ENCODE measurements at regions not wholly inside any gene's neighbourhood (a gene's known extent, or its start where the extent isn't known, plus 50 kb on each side); places are given as distances from the start of the nearest gene placed in this dataset.

GRCh38 chr3:115401851-115402501 lies 221.3 kb upstream of the GAP43 start:
- no peaks in the 10 kb centered on the region for H4K20me1 ChIP-seq (ENCODE audit: insufficient read depth, low read length)
- no peak for DNase-seq (ENCODE audit: low spot score)
- no peaks in the 10 kb centered on the region for H3K4me1 ChIP-seq (ENCODE audit: insufficient read depth, low read length)
- H3K27ac ChIP-seq (ENCODE audit: extremely low read length, insufficient read depth, low read length) = no peak overlapping the region
- ChIA-PET POLR2A (no interaction called here), CTCF (ENCODE audit: low intra/inter-chr PET ratio, low total read pairs) (no interaction called here)
- 0 out of 2 replicates have a peak, but pooled peaks have one; percentile 10 for TF ChIP-seq MNT (IDR thresholded peaks at IDR 0.05)
- TF ChIP-seq E2F5 (CRISPR knock-in tag; conservative IDR thresholded peaks at IDR 0.05) = no peak
- no peak overlapping the region for H3K9ac ChIP-seq (ENCODE audit: insufficient read depth, low read depth, low read length)
- H3K9me3 ChIP-seq (ENCODE audit: low read length) = no peaks in the 10 kb centered on the region
- in situ Hi-C loops (cut with HindIII; ENCODE audit: extremely low pct_ligation_motif_present, low pct_unique_long_range_greater_than_20kb) = no loop called here
- no peaks in the 10 kb centered on the region for H3K36me3 ChIP-seq (replicated peaks in 1 of 2; ENCODE audit: control insufficient read depth in 1 of 2, insufficient read depth in 2 of 2, low read length in 2 of 2)
- H3K4me3 ChIP-seq (replicated peaks in 1 of 3; ENCODE audit: insufficient read depth in 1 of 3, low read depth in 2 of 3, low read length in 3 of 3) = no peak overlapping the region
- BruUV-seq (replicated peaks) = no TSS peak
- 0% methylated on average over 1 of the region's 1 CpG for WGBS (ENCODE audit: low lambda C conversion rate)
- intact Hi-C loops (cut with micrococcal nuclease; ENCODE audit: unreplicated experiment) = no loop called here
- no peak for ATAC-seq
- no peaks in the 10 kb centered on the region; a peak in 1 of 5 replicates for H3K27me3 ChIP-seq (ENCODE audit: control insufficient read depth in 1 of 2, insufficient read depth in 2 of 2, low read length in 2 of 2)
- no peak overlapping the region for H2AFZ ChIP-seq (ENCODE audit: low read length)
- H3K4me2 ChIP-seq (ENCODE audit: low read depth, low read length) = no peak overlapping the region
- FAIRE-seq = no peak
- H3K79me2 ChIP-seq (ENCODE audit: insufficient read depth, low read length) = no peaks in the 10 kb centered on the region

GRCh38 chr3:115402651-115403050 lies 220.7 kb upstream of the GAP43 start:
- BruUV-seq (replicated peaks) = no TSS peak
- POLR2A ChIA-PET = no interaction called here
- Histone ChIP-seq H3K4me2 (ENCODE audit: low read depth, low read length) (no peak overlapping the region), H3K4me3 (replicated peaks in 1 of 3; ENCODE audit: insufficient read depth in 1 of 3, low read depth in 2 of 3, low read length in 3 of 3) (no peak overlapping the region), H3K9ac (ENCODE audit: insufficient read depth, low read depth, low read length) (no peak overlapping the region), H3K9me3 (ENCODE audit: low read length) (no peaks in the 10 kb centered on the region), H3K36me3 (replicated peaks in 1 of 2; ENCODE audit: control insufficient read depth in 1 of 2, insufficient read depth in 2 of 2, low read length in 2 of 2) (no peaks in the 10 kb centered on the region), H3K27me3 (ENCODE audit: control insufficient read depth in 1 of 2, insufficient read depth in 2 of 2, low read length in 2 of 2) (no peaks in the 10 kb centered on the region; a peak in 1 of 5 replicates), H4K20me1 (ENCODE audit: insufficient read depth, low read length) (no peaks in the 10 kb centered on the region), H3K27ac (ENCODE audit: extremely low read length, insufficient read depth, low read length) (no peak overlapping the region), H3K4me1 (ENCODE audit: insufficient read depth, low read length) (no peaks in the 10 kb centered on the region), H2AFZ (ENCODE audit: low read length) (no peak overlapping the region), H3K79me2 (ENCODE audit: insufficient read depth, low read length) (no peaks in the 10 kb centered on the region)
- intact Hi-C loops (cut with micrococcal nuclease; ENCODE audit: unreplicated experiment) = no loop called here
- ATAC-seq (no peak), DNase-seq (ENCODE audit: low spot score) (no peak), FAIRE-seq (no peak)
- in situ Hi-C loops (cut with HindIII; ENCODE audit: extremely low pct_ligation_motif_present, low pct_unique_long_range_greater_than_20kb) = no loop called here
- CTCF ChIA-PET (ENCODE audit: low intra/inter-chr PET ratio, low total read pairs) = no interaction called here
- TF ChIP-seq RBAK (CRISPR knock-in tag; IDR thresholded peaks at IDR 0.05) (no peak), E2F2 (CRISPR knock-in tag; IDR thresholded peaks at IDR 0.05; ENCODE audit: borderline replicate concordance) (no peak), CERS6 (CRISPR knock-in tag; IDR thresholded peaks at IDR 0.05) (no peak), ZNF619 (CRISPR knock-in tag; IDR thresholded peaks at IDR 0.05) (no peak), PHF20 (CRISPR knock-in tag; IDR thresholded peaks at IDR 0.05) (no peak), ZNF441 (CRISPR knock-in tag; IDR thresholded peaks at IDR 0.05; ENCODE audit: borderline replicate concordance) (no peak)

All from HepG2 (cell line).